Stimulated activated naive CD8-positive, alpha-beta T cell treated with anti-CD3 and anti-CD28 coated beads, Interleukin-15, Interleukin-2, amounts not matched to agents 100 ng/mL and 50 ng/mL, for 24 hours (primary cell): ENCODE measurements at regions not wholly inside any gene's neighbourhood (a gene's known extent, or its start where the extent isn't known, plus 50 kb on each side); places are given as distances from the start of the nearest gene placed in this dataset.
"Not testable (repeated sequence)": the region's sequence is repeated elsewhere in the genome, so short reads cannot be mapped to it uniquely, and the experiment has no call there.

Experiments
- H3K27ac Mint-ChIP-seq: one replicate; pipeline ENCODE4 v1.8.0; 2021; ENCODE audit warnings: mild to moderate bottlenecking, mixed read lengths
- H3K27me3 Mint-ChIP-seq: one replicate; pipeline ENCODE4 v1.8.0; 2021; ENCODE audit warnings: mixed read lengths
- H3K36me3 Mint-ChIP-seq: one replicate; pipeline ENCODE4 v1.8.0; 2021; ENCODE audit warnings: low read depth, mixed read lengths
- H3K4me1 Mint-ChIP-seq: one replicate; pipeline ENCODE4 v1.8.0; 2021; ENCODE audit warnings: low read depth, mixed read lengths
- H3K4me3 Mint-ChIP-seq: one replicate; pipeline ENCODE4 v1.8.0; 2021; ENCODE audit warnings: mild to moderate bottlenecking, mixed read lengths
- H3K9me3 Mint-ChIP-seq: one replicate; pipeline ENCODE4 v1.8.0; 2021; ENCODE audit warnings: mixed read lengths

DNA sequence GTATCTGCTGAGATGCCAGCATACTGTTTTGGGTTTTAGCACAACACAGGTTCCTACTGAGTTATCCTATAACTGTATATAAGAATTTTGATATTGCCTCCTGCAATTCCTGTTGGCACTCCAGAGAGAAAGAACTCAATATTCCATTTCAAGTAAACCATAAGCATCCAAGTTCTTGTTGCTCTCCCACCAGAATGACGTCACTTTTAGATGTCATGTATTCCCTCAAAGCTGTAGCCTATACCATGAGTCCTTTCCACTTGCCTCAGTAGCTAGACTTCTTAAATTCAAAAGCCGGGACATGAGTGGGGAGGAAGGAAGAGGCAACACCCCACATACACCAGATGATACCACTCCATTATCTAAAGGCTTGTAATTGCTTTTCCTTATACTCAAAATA, 171.5 kb downstream of the ALDH8A1 start:
- no peaks in the 10 kb centered on the region for H3K36me3 Mint-ChIP-seq
- no peak overlapping the region for H3K4me3 Mint-ChIP-seq
- H3K27ac Mint-ChIP-seq, result no peak overlapping the region
- H3K27me3 Mint-ChIP-seq, result no peaks in the 10 kb centered on the region
- H3K4me1 Mint-ChIP-seq, result no peaks in the 10 kb centered on the region
- peaks cover 14% of the 10 kb centered on the region for H3K9me3 Mint-ChIP-seq

GRCh38 chr6:134774201-134774638, 175.7 kb downstream of the ALDH8A1 start:
- H3K4me1 Mint-ChIP-seq, result no peaks in the 10 kb centered on the region
- H3K4me3 Mint-ChIP-seq, result no peak overlapping the region
- peaks cover 3% of the 10 kb centered on the region for H3K27me3 Mint-ChIP-seq
- H3K36me3 Mint-ChIP-seq, result no peaks in the 10 kb centered on the region
- no peak overlapping the region for H3K27ac Mint-ChIP-seq
- H3K9me3 Mint-ChIP-seq, result peaks cover 12% of the 10 kb centered on the region

DNA sequence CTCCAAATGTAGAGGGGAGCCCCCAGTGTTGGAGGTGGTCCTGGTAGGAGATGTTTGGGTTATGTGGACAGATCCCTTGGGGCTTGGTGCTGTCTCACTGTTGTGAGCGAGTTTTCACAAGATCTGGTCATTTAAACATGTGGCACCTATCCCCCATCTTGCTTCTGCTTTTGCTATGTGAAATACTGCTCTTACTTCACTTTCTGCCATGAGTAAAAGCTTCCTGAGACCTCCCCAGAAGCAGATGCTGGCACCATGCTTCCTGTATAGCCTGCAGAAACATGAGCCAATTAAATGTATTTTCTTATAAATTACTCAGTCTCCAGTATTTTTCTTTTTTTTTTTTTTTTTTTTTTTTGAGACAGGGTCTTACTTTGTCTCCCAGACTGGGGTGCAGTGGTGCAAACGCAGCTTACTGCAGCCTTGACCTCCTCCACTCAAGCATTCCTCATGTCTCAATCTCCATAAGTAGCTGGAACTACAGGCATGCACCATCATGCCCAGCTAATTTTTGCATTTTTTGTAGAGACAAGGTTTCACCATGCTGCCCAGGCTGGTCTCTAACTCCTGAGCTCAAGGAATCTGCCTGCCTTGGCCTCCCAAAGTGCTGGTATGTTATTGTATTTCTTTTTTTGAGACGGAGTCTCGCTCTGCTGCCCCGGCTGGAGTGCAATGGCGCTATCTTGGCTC, 177.1 kb downstream of the ALDH8A1 start:
- H3K9me3 Mint-ChIP-seq, result peaks cover 3% of the 10 kb centered on the region
- H3K36me3 Mint-ChIP-seq, result no peaks in the 10 kb centered on the region
- H3K27ac Mint-ChIP-seq, result no peak overlapping the region
- H3K27me3 Mint-ChIP-seq, result peaks cover 11% of the 10 kb centered on the region
- H3K4me1 Mint-ChIP-seq, result no peaks in the 10 kb centered on the region
- no peak overlapping the region for H3K4me3 Mint-ChIP-seq

DNA sequence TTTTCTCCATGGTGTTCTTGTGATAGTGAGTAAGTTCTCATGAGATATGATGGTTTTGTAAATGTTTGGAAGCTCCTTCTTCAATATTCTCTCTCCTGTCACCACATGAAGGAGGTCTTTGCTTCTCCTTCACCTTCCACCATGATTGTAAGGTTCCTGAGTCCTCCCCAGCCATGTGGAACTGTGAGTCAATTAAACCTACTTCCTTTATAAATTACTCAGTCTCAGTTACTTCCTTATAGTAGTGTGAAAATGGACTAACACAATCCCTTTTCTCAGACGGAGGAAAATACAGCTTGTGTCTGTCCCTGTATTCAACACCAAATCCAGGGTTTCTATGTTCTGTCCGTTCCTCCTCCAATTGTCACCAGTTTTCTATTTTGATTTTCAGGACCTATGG, 181.0 kb downstream of the ALDH8A1 start:
- Mint-ChIP-seq H3K27me3 (peaks cover 16% of the 10 kb centered on the region), H3K27ac (no peak overlapping the region), H3K36me3 (no peaks in the 10 kb centered on the region)

GRCh38 chr6:134766497-134766896, 183.4 kb downstream of the ALDH8A1 start:
- Mint-ChIP-seq H3K27ac (no peak overlapping the region), H3K27me3 (peaks cover 17% of the 10 kb centered on the region), H3K9me3 (no peaks in the 10 kb centered on the region), H3K36me3 (no peaks in the 10 kb centered on the region), H3K4me3 (no peak overlapping the region), H3K4me1 (no peaks in the 10 kb centered on the region)

More for the DNA sequence above, 181.0 kb downstream of the ALDH8A1 start:
- Mint-ChIP-seq H3K4me3 (no peak overlapping the region), H3K9me3 (no peaks in the 10 kb centered on the region), H3K4me1 (no peaks in the 10 kb centered on the region)

- Mint-ChIP-seq H3K4me1 (no peaks in the 10 kb centered on the region), H3K27me3 (peaks cover 14% of the 10 kb centered on the region), H3K4me3 (no peak overlapping the region), H3K36me3 (no peaks in the 10 kb centered on the region), H3K9me3 (no peaks in the 10 kb centered on the region), H3K27ac (no peak overlapping the region)
Observed at GRCh38 chr6:134764741-134765140, 185.2 kb downstream of the ALDH8A1 start.

DNA sequence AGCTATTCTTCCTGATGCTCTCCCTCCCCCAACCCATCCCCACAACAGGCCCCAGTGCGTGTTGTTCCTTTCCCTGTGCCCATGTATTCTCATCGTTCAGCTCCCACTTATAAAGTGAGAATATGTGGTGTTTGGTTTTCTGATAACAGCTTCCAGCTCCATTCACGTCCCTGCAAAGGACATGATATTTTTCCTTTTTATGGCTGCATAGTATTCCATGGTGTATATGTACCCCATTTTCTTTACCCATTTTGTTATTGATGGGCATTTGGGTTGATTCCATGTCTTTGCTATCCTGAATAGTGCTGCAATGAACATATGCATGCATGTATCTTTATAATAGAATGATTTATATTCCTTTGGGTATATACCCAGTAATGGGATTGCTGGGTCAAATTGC, 186.3 kb downstream of the ALDH8A1 start:
- H3K27ac Mint-ChIP-seq, H3K4me1 Mint-ChIP-seq, H3K36me3 Mint-ChIP-seq, H3K4me3 Mint-ChIP-seq, H3K9me3 Mint-ChIP-seq: not testable (repeated sequence)
- peaks cover 10% of the 10 kb centered on the region for H3K27me3 Mint-ChIP-seq

DNA sequence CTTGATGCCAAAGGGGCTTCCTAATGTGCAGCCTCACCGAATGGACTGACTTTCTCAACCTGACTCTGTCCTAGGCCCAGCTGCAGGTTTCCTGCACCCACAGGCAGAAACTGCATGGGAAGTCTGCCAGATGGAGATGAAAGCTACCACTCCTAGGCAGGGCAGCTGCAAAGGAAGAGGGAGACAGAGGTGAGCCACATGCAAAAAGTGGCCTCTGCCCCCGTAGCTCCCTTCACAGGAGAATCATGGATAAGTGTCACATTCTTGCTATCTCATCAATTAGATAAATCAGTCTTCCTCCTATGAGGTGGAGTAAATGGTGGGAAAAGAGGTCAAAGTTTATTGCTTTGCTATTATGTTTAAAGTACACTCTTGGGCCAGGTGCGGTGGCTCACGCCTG, 191.3 kb downstream of the ALDH8A1 start:
- Mint-ChIP-seq H3K9me3 (no peaks in the 10 kb centered on the region), H3K27me3 (peaks cover 4% of the 10 kb centered on the region), H3K27ac (no peak overlapping the region), H3K4me1 (no peaks in the 10 kb centered on the region), H3K36me3 (no peaks in the 10 kb centered on the region), H3K4me3 (no peak overlapping the region)

DNA sequence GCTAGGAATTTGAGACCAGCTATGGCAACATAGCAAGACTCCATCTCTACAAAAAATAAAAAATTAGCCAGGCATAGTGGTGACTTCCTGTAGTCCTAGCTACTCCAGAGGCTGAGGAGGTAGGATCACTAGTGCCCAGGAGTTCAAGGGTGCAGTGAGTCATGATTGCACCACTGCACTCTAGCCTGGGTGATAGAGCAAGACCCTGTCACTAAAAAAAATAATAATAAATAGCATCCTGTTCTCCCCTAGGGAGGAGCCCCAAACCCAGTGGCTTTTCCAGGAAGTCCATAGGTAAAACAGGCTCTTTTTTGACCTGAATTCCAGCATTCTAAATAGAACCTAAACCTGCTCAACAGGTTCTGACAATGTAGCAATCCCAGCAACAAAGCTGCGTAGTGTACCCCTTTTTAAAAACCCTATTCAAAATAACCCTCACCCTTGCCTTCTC, 192.0 kb downstream of the ALDH8A1 start:
- H3K9me3 Mint-ChIP-seq, result no peaks in the 10 kb centered on the region
- no peak overlapping the region for H3K27ac Mint-ChIP-seq
- no peak overlapping the region for H3K4me3 Mint-ChIP-seq
- peaks cover 4% of the 10 kb centered on the region for H3K27me3 Mint-ChIP-seq
- no peaks in the 10 kb centered on the region for H3K36me3 Mint-ChIP-seq
- H3K4me1 Mint-ChIP-seq, result no peaks in the 10 kb centered on the region

- Mint-ChIP-seq H3K4me1 (no peaks in the 10 kb centered on the region), H3K9me3 (no peaks in the 10 kb centered on the region), H3K27me3 (peaks cover 12% of the 10 kb centered on the region), H3K4me3 (no peak overlapping the region), H3K36me3 (no peaks in the 10 kb centered on the region), H3K27ac (no peak overlapping the region)
Observed at GRCh38 chr6:134756374-134757025, 193.4 kb downstream of the ALDH8A1 start.

GRCh38 chr6:134754013-134754690, 195.7 kb downstream of the ALDH8A1 start:
- Mint-ChIP-seq H3K4me3 (no peak overlapping the region), H3K27ac (no peak overlapping the region), H3K4me1 (no peaks in the 10 kb centered on the region), H3K9me3 (no peaks in the 10 kb centered on the region), H3K36me3 (no peaks in the 10 kb centered on the region), H3K27me3 (peaks cover 13% of the 10 kb centered on the region)

GRCh38 chr6:134753001-134753400, 196.9 kb downstream of the ALDH8A1 start:
- Mint-ChIP-seq H3K27me3 (peaks cover 17% of the 10 kb centered on the region), H3K9me3 (no peaks in the 10 kb centered on the region), H3K27ac (no peak overlapping the region), H3K36me3 (no peaks in the 10 kb centered on the region), H3K4me1 (no peaks in the 10 kb centered on the region), H3K4me3 (no peak overlapping the region)

DNA sequence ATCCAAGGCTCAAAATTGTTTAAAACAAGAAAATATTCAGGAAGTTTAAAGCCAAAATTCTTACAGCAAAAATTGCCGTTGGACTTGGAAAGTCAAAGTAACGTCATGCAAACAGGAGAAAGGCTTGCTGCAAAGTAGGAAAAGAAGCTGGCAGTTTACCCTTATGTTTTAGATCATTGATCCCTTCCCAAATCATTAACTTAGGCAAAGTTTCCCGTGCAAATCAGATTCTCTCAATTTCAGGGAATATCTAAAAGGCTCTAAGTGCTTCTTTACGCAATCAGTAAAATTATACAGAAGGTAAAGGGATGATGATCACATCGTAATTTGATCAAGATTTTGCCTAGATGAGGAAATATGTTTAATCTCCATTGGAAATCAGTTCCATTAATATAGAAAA, 197.5 kb downstream of the ALDH8A1 start:
- H3K27ac Mint-ChIP-seq, result no peak overlapping the region
- H3K9me3 Mint-ChIP-seq, result no peaks in the 10 kb centered on the region
- H3K4me3 Mint-ChIP-seq, result no peak overlapping the region
- no peaks in the 10 kb centered on the region for H3K4me1 Mint-ChIP-seq
- H3K36me3 Mint-ChIP-seq, result no peaks in the 10 kb centered on the region
- peaks cover 17% of the 10 kb centered on the region for H3K27me3 Mint-ChIP-seq

- H3K27me3 Mint-ChIP-seq, result peaks cover 28% of the 10 kb centered on the region
- H3K4me3 Mint-ChIP-seq, result no peak overlapping the region
- no peaks in the 10 kb centered on the region for H3K36me3 Mint-ChIP-seq
- no peaks in the 10 kb centered on the region for H3K4me1 Mint-ChIP-seq
- H3K27ac Mint-ChIP-seq, result no peak overlapping the region
- H3K9me3 Mint-ChIP-seq, result no peaks in the 10 kb centered on the region
Observed at GRCh38 chr6:134750669-134751068, 199.2 kb downstream of the ALDH8A1 start.

GRCh38 chr6:134748484-134748883, 201.4 kb downstream of the ALDH8A1 start:
- no peaks in the 10 kb centered on the region for H3K36me3 Mint-ChIP-seq
- no peaks in the 10 kb centered on the region for H3K4me1 Mint-ChIP-seq
- peaks cover 33% of the 10 kb centered on the region for H3K27me3 Mint-ChIP-seq

More at GRCh38 chr6:134748484-134748883, 201.4 kb downstream of the ALDH8A1 start:
- no peak overlapping the region for H3K27ac Mint-ChIP-seq
- no peak overlapping the region for H3K4me3 Mint-ChIP-seq
- no peaks in the 10 kb centered on the region for H3K9me3 Mint-ChIP-seq
